ENCODE measurements at regions not wholly inside any gene's neighbourhood (a gene's known extent, or its start where the extent isn't known, plus 50 kb on each side); places are given as distances from the start of the nearest gene placed in this dataset.

DNA sequence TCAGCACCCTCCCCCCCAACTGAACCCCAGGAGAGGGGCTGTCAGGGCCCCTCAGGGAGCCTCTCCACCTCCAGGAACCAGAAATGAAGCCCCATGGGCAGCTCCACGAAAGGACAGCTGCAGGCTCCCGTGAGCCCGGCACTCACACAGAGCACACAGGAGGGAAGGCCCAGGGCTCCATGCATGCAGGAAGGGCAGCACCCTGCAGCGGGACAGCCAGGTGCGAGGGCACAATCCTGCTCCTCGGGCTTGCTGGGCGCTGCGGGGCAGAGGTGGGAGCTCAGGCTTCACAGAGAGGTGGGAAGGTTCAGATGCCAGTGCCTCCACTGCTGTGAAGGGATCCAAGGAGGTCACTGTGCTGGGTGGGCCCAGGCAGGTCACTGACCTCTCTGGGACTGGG lies 90.0 kb downstream of the HMX1 start:
- TF ChIP-seq, protein P1, sequence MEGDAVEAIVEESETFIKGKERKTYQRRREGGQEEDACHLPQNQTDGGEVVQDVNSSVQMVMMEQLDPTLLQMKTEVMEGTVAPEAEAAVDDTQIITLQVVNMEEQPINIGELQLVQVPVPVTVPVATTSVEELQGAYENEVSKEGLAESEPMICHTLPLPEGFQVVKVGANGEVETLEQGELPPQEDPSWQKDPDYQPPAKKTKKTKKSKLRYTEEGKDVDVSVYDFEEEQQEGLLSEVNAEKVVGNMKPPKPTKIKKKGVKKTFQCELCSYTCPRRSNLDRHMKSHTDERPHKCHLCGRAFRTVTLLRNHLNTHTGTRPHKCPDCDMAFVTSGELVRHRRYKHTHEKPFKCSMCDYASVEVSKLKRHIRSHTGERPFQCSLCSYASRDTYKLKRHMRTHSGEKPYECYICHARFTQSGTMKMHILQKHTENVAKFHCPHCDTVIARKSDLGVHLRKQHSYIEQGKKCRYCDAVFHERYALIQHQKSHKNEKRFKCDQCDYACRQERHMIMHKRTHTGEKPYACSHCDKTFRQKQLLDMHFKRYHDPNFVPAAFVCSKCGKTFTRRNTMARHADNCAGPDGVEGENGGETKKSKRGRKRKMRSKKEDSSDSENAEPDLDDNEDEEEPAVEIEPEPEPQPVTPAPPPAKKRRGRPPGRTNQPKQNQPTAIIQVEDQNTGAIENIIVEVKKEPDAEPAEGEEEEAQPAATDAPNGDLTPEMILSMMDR (IDR thresholded peaks at IDR 0.05): no peak
- no peak for TF ChIP-seq POLR2A (IDR thresholded peaks at IDR 0.05)
